OCI-LY3 (cell line): ENCODE measurements at regions not wholly inside any gene's neighbourhood (a gene's known extent, or its start where the extent isn't known, plus 50 kb on each side); places are given as distances from the start of the nearest gene placed in this dataset.

Source experiments
- H2AFZ ChIP-seq: fragments of 200-600, 300-600 bp; shearing (Covaris generic); 2 replicates; pipeline ENCODE4 v1.6.0; 2014; ENCODE audit warnings: antibody characterized with exemption, low read depth, low read length
- H3K27ac ChIP-seq: fragments of 200-600, 300-600 bp; sonication (generic); 2 replicates; pipeline ENCODE4 v1.5.1; 2014; ENCODE audit warnings: mild to moderate bottlenecking, low read length, moderate library complexity, mixed read lengths
- H3K27me3 ChIP-seq: fragments of 200-600, 300-600 bp; sonication (generic); 2 replicates; pipeline ENCODE4 v1.6.1; 2014; ENCODE audit warnings: low read depth, low read length, mixed read lengths
- H3K36me3 ChIP-seq: fragments of 200-600, 300-600 bp; sonication (generic); replicated peaks from 2 replicates; pipeline ENCODE3; 2014; ENCODE audit warnings: low read depth, low read length, mixed read lengths
- H3K4me1 ChIP-seq: fragments of 300-600, 200-600 bp; sonication (generic); 2 replicates; pipeline ENCODE4 v1.6.1; 2014; ENCODE audit warnings: low read length, mixed read lengths
- H3K4me2 ChIP-seq: fragments of 200-600, 300-600 bp; sonication (generic); 2 replicates; pipeline ENCODE4 v1.6.1; 2014; ENCODE audit warnings: low read length, mixed read lengths
- H3K4me3 ChIP-seq: fragments of 300-600, 200-600 bp; sonication (generic); 2 replicates; pipeline ENCODE4 v1.5.1; 2014; ENCODE audit warnings: antibody characterized with exemption, mild to moderate bottlenecking, low read length, moderate library complexity
- H3K79me2 ChIP-seq: fragments of 300-600, 200-600 bp; shearing (Covaris generic); 2 replicates; pipeline ENCODE4 v1.6.1; 2014; ENCODE audit warnings: mild to moderate bottlenecking, low read length, mixed read lengths
- H3K9ac ChIP-seq: fragments of 300-600, 200-600 bp; shearing (Covaris generic); 2 replicates; pipeline ENCODE4 v1.6.0; 2014; ENCODE audit warnings: mild to moderate bottlenecking, low read length, moderate library complexity
- H3K9me3 ChIP-seq: fragments of 200-600, 300-600 bp; shearing (Covaris generic); 2 replicates; pipeline ENCODE4 v1.6.1; 2014; ENCODE audit warnings: low read length, mixed read lengths; ENCODE audit not compliant: insufficient read depth
- H4K20me1 ChIP-seq: fragments of 200-600, 300-600 bp; sonication (generic); 2 replicates; pipeline ENCODE4 v1.6.1; 2016; ENCODE audit warnings: low read length, mixed read lengths; ENCODE audit not compliant: insufficient read depth
- CTCF ChIP-seq: fragments of 200-600, 300-600 bp; sonication (generic); IDR thresholded peaks from 2 replicates; pipeline ENCODE4 v1.5.1; 2014; ENCODE audit warnings: antibody characterized with exemption, low read length, low read depth
- EZH2phosphoT487 ChIP-seq: fragments of 200-600 bp; shearing (Covaris generic); IDR thresholded peaks from 2 replicates; pipeline ENCODE4 v1.6.1; 2018; ENCODE audit warnings: antibody characterized with exemption, mixed run types, low read depth

- no peak overlapping the region for H3K4me3 ChIP-seq
- no peak overlapping the region for H3K9ac ChIP-seq
- H3K9me3 ChIP-seq = no peaks in the 10 kb centered on the region
- H3K79me2 ChIP-seq = no peaks in the 10 kb centered on the region
- TF ChIP-seq EZH2phosphoT487 (no peak), CTCF (no peak)
- no peaks in the 10 kb centered on the region for H3K36me3 ChIP-seq
- H3K4me2 ChIP-seq = no peak overlapping the region
- no peak overlapping the region for H2AFZ ChIP-seq
- no peaks in the 10 kb centered on the region for H3K27me3 ChIP-seq
- H3K4me1 ChIP-seq = peaks cover 7% of the 10 kb centered on the region; the same call in 1 of the 2 replicates
- no peak overlapping the region for H3K27ac ChIP-seq
- no peaks in the 10 kb centered on the region for H4K20me1 ChIP-seq
Observed at GRCh38 chr1:221264848-221265247, 385.6 kb downstream of the HLX start.

GRCh38 chr1:221268295-221268694, 389.1 kb downstream of the HLX start:
- H3K9ac ChIP-seq = no peak overlapping the region
- H3K27ac ChIP-seq = no peak overlapping the region
- H3K4me1 ChIP-seq = peaks cover 7% of the 10 kb centered on the region; the same call in 1 of the 2 replicates
- TF ChIP-seq EZH2phosphoT487 (no peak), CTCF (no peak)
- H3K79me2 ChIP-seq = no peaks in the 10 kb centered on the region
- no peaks in the 10 kb centered on the region for H3K9me3 ChIP-seq
- no peak overlapping the region for H3K4me3 ChIP-seq
- H3K27me3 ChIP-seq = no peaks in the 10 kb centered on the region
- H2AFZ ChIP-seq = no peak overlapping the region
- no peak overlapping the region for H3K4me2 ChIP-seq
- H3K36me3 ChIP-seq = no peaks in the 10 kb centered on the region
- no peaks in the 10 kb centered on the region for H4K20me1 ChIP-seq

DNA sequence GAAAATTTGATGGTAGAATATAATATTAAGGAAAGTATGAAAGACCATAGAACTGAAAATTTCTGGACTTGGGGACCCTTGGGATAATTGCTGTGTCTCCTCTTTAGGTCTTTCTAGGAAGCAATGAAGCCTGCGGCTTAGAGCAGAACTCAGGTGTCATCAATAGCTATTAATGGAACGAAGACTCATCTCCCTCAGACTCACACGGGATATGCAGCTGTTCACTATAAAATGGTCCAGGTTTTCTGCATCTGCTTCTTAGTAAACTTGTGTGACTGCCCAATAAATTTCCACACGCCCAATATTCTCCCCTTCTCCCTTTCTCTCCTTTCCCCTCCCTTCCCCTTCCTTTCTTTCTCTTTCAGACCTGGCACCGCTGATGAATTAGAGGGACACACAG, 392.5 kb downstream of the HLX start:
- Histone ChIP-seq H3K79me2 (no peaks in the 10 kb centered on the region), H3K4me1 (no peaks in the 10 kb centered on the region), H3K4me3 (no peak overlapping the region), H2AFZ (no peak overlapping the region), H3K9me3 (no peaks in the 10 kb centered on the region), H3K27me3 (no peaks in the 10 kb centered on the region), H3K4me2 (no peak overlapping the region), H3K36me3 (no peaks in the 10 kb centered on the region), H3K27ac (no peak overlapping the region), H4K20me1 (no peaks in the 10 kb centered on the region), H3K9ac (no peak overlapping the region)
- TF ChIP-seq EZH2phosphoT487 = no peak
- TF ChIP-seq CTCF = no peak

DNA sequence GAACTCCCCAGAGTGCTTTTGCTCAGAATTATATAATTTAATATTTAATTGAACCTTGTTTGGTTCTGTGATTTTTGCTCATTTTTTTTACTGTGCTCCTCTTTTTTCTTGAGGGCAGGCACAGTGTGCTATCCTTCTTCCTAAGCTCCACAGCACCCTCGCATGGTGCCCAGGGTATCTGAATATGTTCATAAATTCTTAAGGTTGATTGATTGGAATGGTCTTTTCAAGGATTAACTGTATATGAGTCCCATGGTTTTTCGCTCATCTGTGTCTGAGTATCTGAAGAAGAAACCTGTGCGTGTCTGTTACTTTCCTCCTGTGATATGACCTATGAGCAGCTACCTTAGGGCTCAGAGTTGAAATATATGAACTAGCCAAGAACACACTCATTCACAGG, 393.7 kb downstream of the HLX start:
- Histone ChIP-seq H3K4me3 (no peak overlapping the region), H3K4me1 (no peaks in the 10 kb centered on the region), H3K9me3 (no peaks in the 10 kb centered on the region), H2AFZ (no peak overlapping the region), H3K36me3 (no peaks in the 10 kb centered on the region), H3K79me2 (no peaks in the 10 kb centered on the region), H3K9ac (no peak overlapping the region), H3K27ac (no peak overlapping the region), H4K20me1 (no peaks in the 10 kb centered on the region), H3K27me3 (no peaks in the 10 kb centered on the region), H3K4me2 (no peak overlapping the region)
- no peak for TF ChIP-seq EZH2phosphoT487
- peak; percentile 47 for TF ChIP-seq CTCF
